ENCODE measurements at regions not wholly inside any gene's neighbourhood (a gene's known extent, or its start where the extent isn't known, plus 50 kb on each side); places are given as distances from the start of the nearest gene placed in this dataset.

DNA sequence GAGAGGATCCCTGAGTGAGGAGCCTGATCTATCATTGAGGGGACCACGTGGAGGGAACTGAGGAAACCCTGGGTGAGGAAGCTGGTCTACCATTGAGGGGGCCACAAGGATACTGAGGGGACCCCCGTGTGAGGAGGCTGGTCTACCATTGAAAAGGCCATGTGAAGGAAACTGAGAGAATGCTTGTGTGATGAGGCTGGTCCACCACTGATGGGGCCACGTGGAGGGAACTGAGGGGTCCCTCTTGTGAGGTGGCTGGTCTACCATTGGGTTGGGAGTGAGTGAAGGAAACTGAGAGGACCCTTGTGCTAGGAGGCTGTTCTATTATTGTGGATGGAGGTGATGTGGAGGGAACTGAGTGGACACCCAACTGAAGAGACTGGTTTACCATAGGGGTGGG is 161.3 kb downstream of the FBLN2 start:
- TF ChIP-seq, protein P1, sequence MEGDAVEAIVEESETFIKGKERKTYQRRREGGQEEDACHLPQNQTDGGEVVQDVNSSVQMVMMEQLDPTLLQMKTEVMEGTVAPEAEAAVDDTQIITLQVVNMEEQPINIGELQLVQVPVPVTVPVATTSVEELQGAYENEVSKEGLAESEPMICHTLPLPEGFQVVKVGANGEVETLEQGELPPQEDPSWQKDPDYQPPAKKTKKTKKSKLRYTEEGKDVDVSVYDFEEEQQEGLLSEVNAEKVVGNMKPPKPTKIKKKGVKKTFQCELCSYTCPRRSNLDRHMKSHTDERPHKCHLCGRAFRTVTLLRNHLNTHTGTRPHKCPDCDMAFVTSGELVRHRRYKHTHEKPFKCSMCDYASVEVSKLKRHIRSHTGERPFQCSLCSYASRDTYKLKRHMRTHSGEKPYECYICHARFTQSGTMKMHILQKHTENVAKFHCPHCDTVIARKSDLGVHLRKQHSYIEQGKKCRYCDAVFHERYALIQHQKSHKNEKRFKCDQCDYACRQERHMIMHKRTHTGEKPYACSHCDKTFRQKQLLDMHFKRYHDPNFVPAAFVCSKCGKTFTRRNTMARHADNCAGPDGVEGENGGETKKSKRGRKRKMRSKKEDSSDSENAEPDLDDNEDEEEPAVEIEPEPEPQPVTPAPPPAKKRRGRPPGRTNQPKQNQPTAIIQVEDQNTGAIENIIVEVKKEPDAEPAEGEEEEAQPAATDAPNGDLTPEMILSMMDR (IDR thresholded peaks at IDR 0.05): no peak
- TF ChIP-seq EZH2phosphoT487 (IDR thresholded peaks at IDR 0.05): no peak
- TF ChIP-seq EZH2 (IDR thresholded peaks at IDR 0.05): no peak

Measured in neural progenitor cell (in vitro differentiated cells).